Kidney (tissue), 13 donors: ENCODE measurements at regions not wholly inside any gene's neighbourhood (a gene's known extent, or its start where the extent isn't known, plus 50 kb on each side); places are given as distances from the start of the nearest gene placed in this dataset.

Experiments
- DNase-seq, 5 donors: peaks; one replicate each; pipeline ENCODE4 v3.0.0-alpha.2; 2013 to 2020
- FAIRE-seq: peaks from 2 replicates; lab custom pipeline; 2012; peaks lifted over from hg19 to GRCh38; lab: Jason Lieb, UNC
- H3K27ac ChIP-seq, 2 donors: one replicate each; pipeline ENCODE4 v1.7.0; 2013; ENCODE audit warnings: low read depth in 2 of 2, low read length in 2 of 2, inconsistent platforms in 1 of 2
- H3K27me3 ChIP-seq: one replicate; pipeline ENCODE4 v1.7.1; 2013; ENCODE audit warnings: low read length, inconsistent platforms; ENCODE audit not compliant: control insufficient read depth, insufficient read depth
- H3K36me3 ChIP-seq, 3 donors: one replicate each; pipeline versions ENCODE4 v1.7.0 to v1.7.1; 2013; ENCODE audit warnings: low read length in 3 of 3, control low read depth in 1 of 3, inconsistent platforms in 1 of 3; ENCODE audit not compliant: insufficient read depth in 3 of 3, control insufficient read depth in 2 of 3
- H3K4me1 ChIP-seq, 3 donors: one replicate each; pipeline versions ENCODE4 v1.7.0 to v1.7.1; 2013; ENCODE audit warnings: low read length in 3 of 3, inconsistent platforms in 1 of 3, low read depth in 1 of 3; ENCODE audit not compliant: control insufficient read depth in 2 of 3, insufficient read depth in 2 of 3
- H3K4me3 ChIP-seq, 3 donors: one replicate each; pipeline versions ENCODE4 v1.7.0 to v1.8.1; 2013; ENCODE audit warnings: low read length in 3 of 3, control low read depth in 1 of 3, inconsistent platforms in 1 of 3
- H3K9ac ChIP-seq, 3 donors: one replicate each; pipeline versions ENCODE4 v1.7.0 to v1.7.1; 2013; ENCODE audit warnings: low read length in 3 of 3, control low read depth in 1 of 3, inconsistent platforms in 1 of 3
- H3K9me3 ChIP-seq, 3 donors: one replicate each; pipeline versions ENCODE4 v1.7.0 to v1.7.1; 2013; ENCODE audit warnings: low read length in 3 of 3, control low read depth in 1 of 3, inconsistent platforms in 1 of 3; ENCODE audit not compliant: control insufficient read depth in 2 of 3, insufficient read depth in 1 of 3
- CTCF ChIP-seq: IDR thresholded peaks from 3 replicates; pipeline ENCODE4 v1.5.1; 2012; ENCODE audit warnings: mild to moderate bottlenecking, moderate library complexity, borderline replicate concordance; ENCODE audit not compliant: insufficient read depth; ENCODE audit errors: extremely low read depth
- intact Hi-C: fragments of 100-400 bp; cut with DNase I; formaldehyde crosslinking; loops from one replicate; pipeline ENCODE4 v1.11.1; 2022
- donor health status: control.
- donor health status: control.
- donor health status: control.
- donor health status: control.
- donor health status: control.
- donor health status: DM: yes; HTN: yes; CAD: no.
- donor health status: Normal renal cell carcinoma (clear cell type).

DNA sequence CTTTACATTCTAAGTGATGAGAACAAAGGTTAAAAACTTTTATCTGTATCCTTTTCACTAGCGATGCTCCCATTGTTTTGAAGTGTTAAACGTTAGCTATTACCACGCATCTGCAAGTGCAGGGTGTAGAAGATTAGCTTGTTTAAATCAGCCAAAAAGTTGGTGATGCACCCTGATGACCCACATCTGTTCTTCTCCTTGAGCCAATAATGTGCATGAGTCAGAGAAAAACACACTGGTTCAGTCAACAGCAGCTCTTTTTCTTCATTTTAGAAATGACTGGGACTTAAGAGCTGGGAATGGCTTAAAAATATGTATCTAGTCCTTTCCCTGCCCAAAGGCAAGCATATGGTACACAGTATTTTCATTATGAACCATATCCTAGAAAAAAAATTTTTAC is 323.5 kb upstream of the PDE3A start:
- DNase-seq (no peak), FAIRE-seq (no peak)
- TF ChIP-seq CTCF: no peak
- intact Hi-C loops: no loop called here
- H3K27me3 ChIP-seq: no peaks in the 10 kb centered on the region
- no peak overlapping the region for H3K9ac ChIP-seq
- no peaks in the 10 kb centered on the region for H3K9me3 ChIP-seq
- H3K27ac ChIP-seq: no peak overlapping the region
- no peaks in the 10 kb centered on the region for H3K36me3 ChIP-seq
- no peaks in the 10 kb centered on the region for H3K4me1 ChIP-seq
- no peak overlapping the region for H3K4me3 ChIP-seq

DNA sequence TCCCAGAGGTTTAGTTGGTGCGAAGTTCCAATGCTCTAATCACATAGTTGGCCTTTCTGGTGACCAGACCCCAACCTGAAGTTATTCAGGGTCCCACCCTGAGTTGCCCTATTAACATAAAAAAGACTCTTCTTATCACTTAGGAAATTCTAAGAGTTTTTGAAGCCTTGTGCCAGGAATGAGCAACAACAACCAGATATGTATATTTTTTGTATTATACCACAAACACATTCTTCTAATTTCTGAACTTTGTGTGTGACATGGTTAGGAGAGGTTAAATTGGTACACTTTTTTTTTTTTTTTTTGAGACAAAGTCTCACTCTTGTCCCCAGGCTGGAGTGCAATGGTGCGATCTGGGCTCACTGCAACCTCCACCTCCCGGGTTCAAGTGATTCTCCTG is 320.4 kb upstream of the PDE3A start:
- Histone ChIP-seq H3K27me3 (no peaks in the 10 kb centered on the region), H3K9me3 (no peaks in the 10 kb centered on the region), H3K4me1 (no peaks in the 10 kb centered on the region), H3K27ac (no peak overlapping the region), H3K4me3 (no peak overlapping the region), H3K9ac (no peak overlapping the region), H3K36me3 (no peaks in the 10 kb centered on the region)
- no peak for TF ChIP-seq CTCF
- DNase-seq (no peak), FAIRE-seq (no peak)
- intact Hi-C loops: no loop called here

- H3K4me3 ChIP-seq: no peak overlapping the region
- intact Hi-C loops: no loop called here
- FAIRE-seq: no peak
Measured at GRCh38 chr12:20050221-20050620, 318.1 kb upstream of the PDE3A start.

More at GRCh38 chr12:20050221-20050620, 318.1 kb upstream of the PDE3A start:
- Histone ChIP-seq H3K27ac (no peak overlapping the region), H3K9me3 (no peaks in the 10 kb centered on the region), H3K9ac (no peak overlapping the region), H3K4me1 (no peaks in the 10 kb centered on the region), H3K36me3 (no peaks in the 10 kb centered on the region), H3K27me3 (no peaks in the 10 kb centered on the region)
- no peak for TF ChIP-seq CTCF
- DNase-seq: no peak
